Stimulated activated memory B cell treated with anti-CD40 and anti-IgM and Interleukin-4, amounts not matched to agents 10 μg/mL and 1 μg/mL and 100 μg/mL, for 72 hours (primary cell): ENCODE measurements at regions not wholly inside any gene's neighbourhood (a gene's known extent, or its start where the extent isn't known, plus 50 kb on each side); places are given as distances from the start of the nearest gene placed in this dataset.
"Not testable (repeated sequence)": the region's sequence is repeated elsewhere in the genome, so short reads cannot be mapped to it uniquely, and the experiment has no call there.

Experiments used
- ATAC-seq: fragments of 150-1000 bp; cut with Tn5 transposase; 2 replicates; pipeline ENCODE4 v1.10.0; 2021
- H3K27ac Mint-ChIP-seq: one replicate; pipeline ENCODE4 v1.8.0; 2022; ENCODE audit warnings: mild to moderate bottlenecking, mixed read lengths
- H3K27me3 Mint-ChIP-seq: one replicate; pipeline ENCODE4 v1.8.0; 2022; ENCODE audit warnings: mixed read lengths
- H3K36me3 Mint-ChIP-seq: one replicate; pipeline ENCODE4 v1.8.0; 2022; ENCODE audit warnings: mixed read lengths
- H3K4me1 Mint-ChIP-seq: one replicate; pipeline ENCODE4 v1.8.0; 2022; ENCODE audit warnings: mixed read lengths
- H3K4me3 Mint-ChIP-seq: one replicate; pipeline ENCODE4 v1.8.0; 2022; ENCODE audit warnings: mild to moderate bottlenecking, moderate library complexity, mixed read lengths
- H3K9me3 Mint-ChIP-seq: one replicate; pipeline ENCODE4 v1.8.0; 2022; ENCODE audit warnings: mixed read lengths

GRCh38 chr18:76307293-76307690 lies 187.8 kb downstream of the ZNF516 start:
- Mint-ChIP-seq H3K4me3 (no peak overlapping the region), H3K9me3 (no peaks in the 10 kb centered on the region), H3K27ac (no peak overlapping the region), H3K4me1 (no peaks in the 10 kb centered on the region), H3K36me3 (no peaks in the 10 kb centered on the region), H3K27me3 (no peaks in the 10 kb centered on the region)
- no peak for ATAC-seq

- no peaks in the 10 kb centered on the region for H3K9me3 Mint-ChIP-seq
- no peak overlapping the region for H3K27ac Mint-ChIP-seq
- no peaks in the 10 kb centered on the region for H3K36me3 Mint-ChIP-seq
- no peak overlapping the region for H3K4me3 Mint-ChIP-seq
- H3K27me3 Mint-ChIP-seq = no peaks in the 10 kb centered on the region
- ATAC-seq = no peak
- no peaks in the 10 kb centered on the region for H3K4me1 Mint-ChIP-seq
Measured at GRCh38 chr18:76306685-76307292, 188.3 kb downstream of the ZNF516 start.

- H3K9me3 Mint-ChIP-seq = peaks cover 12% of the 10 kb centered on the region
- H3K36me3 Mint-ChIP-seq = no peaks in the 10 kb centered on the region
- peaks cover 13% of the 10 kb centered on the region for H3K27me3 Mint-ChIP-seq
- no peak for ATAC-seq
- no peak overlapping the region for H3K27ac Mint-ChIP-seq
- no peak overlapping the region for H3K4me3 Mint-ChIP-seq
- H3K4me1 Mint-ChIP-seq = no peaks in the 10 kb centered on the region
Measured at GRCh38 chr18:76285866-76286265, 209.2 kb downstream of the ZNF516 start.

GRCh38 chr18:76281565-76281964 lies 213.5 kb downstream of the ZNF516 start:
- Mint-ChIP-seq H3K9me3 (peaks cover 5% of the 10 kb centered on the region), H3K27ac (no peak overlapping the region), H3K27me3 (peaks cover 13% of the 10 kb centered on the region), H3K36me3 (no peaks in the 10 kb centered on the region), H3K4me3 (no peak overlapping the region), H3K4me1 (no peaks in the 10 kb centered on the region)
- no peak for ATAC-seq

GRCh38 chr18:76277801-76278200 lies 217.2 kb downstream of the ZNF516 start:
- Mint-ChIP-seq H3K4me1 (no peaks in the 10 kb centered on the region), H3K36me3 (no peaks in the 10 kb centered on the region), H3K4me3 (no peak overlapping the region), H3K9me3 (peaks cover 5% of the 10 kb centered on the region), H3K27me3 (no peaks in the 10 kb centered on the region), H3K27ac (no peak overlapping the region)
- no peak for ATAC-seq

GRCh38 chr18:76275727-76276313 lies 219.2 kb downstream of the ZNF516 start:
- Mint-ChIP-seq H3K4me1 (no peaks in the 10 kb centered on the region), H3K36me3 (no peaks in the 10 kb centered on the region), H3K27ac (no peak overlapping the region), H3K4me3 (no peak overlapping the region), H3K9me3 (no peaks in the 10 kb centered on the region), H3K27me3 (no peaks in the 10 kb centered on the region)
- ATAC-seq = no peak

- no peaks in the 10 kb centered on the region for H3K4me1 Mint-ChIP-seq
- no peak overlapping the region for H3K27ac Mint-ChIP-seq
- H3K36me3 Mint-ChIP-seq = no peaks in the 10 kb centered on the region
- H3K4me3 Mint-ChIP-seq = no peak overlapping the region
- H3K27me3 Mint-ChIP-seq = no peaks in the 10 kb centered on the region
- ATAC-seq = no peak
- H3K9me3 Mint-ChIP-seq = no peaks in the 10 kb centered on the region
Measured at GRCh38 chr18:76274468-76275289, 220.4 kb downstream of the ZNF516 start.

- no peaks in the 10 kb centered on the region for H3K36me3 Mint-ChIP-seq
- ATAC-seq = no peak
- H3K9me3 Mint-ChIP-seq = no peaks in the 10 kb centered on the region
- no peak overlapping the region for H3K27ac Mint-ChIP-seq
- no peak overlapping the region for H3K4me3 Mint-ChIP-seq
- H3K27me3 Mint-ChIP-seq = no peaks in the 10 kb centered on the region
- H3K4me1 Mint-ChIP-seq = no peaks in the 10 kb centered on the region
Measured at GRCh38 chr18:76273956-76274355, 221.1 kb downstream of the ZNF516 start.

- Mint-ChIP-seq H3K9me3 (no peaks in the 10 kb centered on the region), H3K36me3 (no peaks in the 10 kb centered on the region), H3K27me3 (no peaks in the 10 kb centered on the region), H3K4me1 (no peaks in the 10 kb centered on the region), H3K27ac (no peak overlapping the region), H3K4me3 (no peak overlapping the region)
- no peak for ATAC-seq
Measured at GRCh38 chr18:76273036-76273545, 222.0 kb downstream of the ZNF516 start.

- not testable (repeated sequence) for ATAC-seq, H3K9me3 Mint-ChIP-seq, H3K27ac Mint-ChIP-seq, H3K4me1 Mint-ChIP-seq, H3K36me3 Mint-ChIP-seq, H3K4me3 Mint-ChIP-seq
- H3K27me3 Mint-ChIP-seq = peaks cover 10% of the 10 kb centered on the region
Measured at GRCh38 chr18:76267423-76267822, 227.6 kb downstream of the ZNF516 start.

- no peaks in the 10 kb centered on the region for H3K4me1 Mint-ChIP-seq
Measured at GRCh38 chr18:76266236-76266991, 228.6 kb downstream of the ZNF516 start.

GRCh38 chr18:76265497-76266235 lies 229.4 kb downstream of the ZNF516 start:
- H3K36me3 Mint-ChIP-seq = no peaks in the 10 kb centered on the region
- H3K4me3 Mint-ChIP-seq = no peak overlapping the region
- H3K27me3 Mint-ChIP-seq = peaks cover 11% of the 10 kb centered on the region
- H3K27ac Mint-ChIP-seq = no peak overlapping the region
- no peaks in the 10 kb centered on the region for H3K4me1 Mint-ChIP-seq
- no peak for ATAC-seq
- H3K9me3 Mint-ChIP-seq = peaks cover 3% of the 10 kb centered on the region

More at GRCh38 chr18:76266236-76266991, 228.6 kb downstream of the ZNF516 start:
- Mint-ChIP-seq H3K36me3 (no peaks in the 10 kb centered on the region), H3K27ac (no peak overlapping the region), H3K4me3 (no peak overlapping the region), H3K9me3 (peaks cover 3% of the 10 kb centered on the region), H3K27me3 (peaks cover 11% of the 10 kb centered on the region)
- ATAC-seq = no peak

- Mint-ChIP-seq H3K36me3 (no peaks in the 10 kb centered on the region), H3K27ac (no peak overlapping the region), H3K27me3 (peaks cover 11% of the 10 kb centered on the region), H3K4me1 (no peaks in the 10 kb centered on the region), H3K4me3 (no peak overlapping the region), H3K9me3 (peaks cover 3% of the 10 kb centered on the region)
- ATAC-seq = no peak
Measured at GRCh38 chr18:76264876-76265250, 230.2 kb downstream of the ZNF516 start.

GRCh38 chr18:76264198-76264875 lies 230.7 kb downstream of the ZNF516 start:
- no peak overlapping the region for H3K27ac Mint-ChIP-seq
- ATAC-seq = no peak

More at GRCh38 chr18:76264198-76264875, 230.7 kb downstream of the ZNF516 start:
- Mint-ChIP-seq H3K4me3 (no peak overlapping the region), H3K27me3 (peaks cover 11% of the 10 kb centered on the region), H3K4me1 (no peaks in the 10 kb centered on the region), H3K9me3 (peaks cover 3% of the 10 kb centered on the region), H3K36me3 (no peaks in the 10 kb centered on the region)
